HFF-Myc (cell line): ENCODE measurements at regions not wholly inside any gene's neighbourhood (a gene's known extent, or its start where the extent isn't known, plus 50 kb on each side); places are given as distances from the start of the nearest gene placed in this dataset.

Experiments
- DNase-seq: peaks from one replicate; pipeline ENCODE4 v3.0.0-alpha.2; 2011; ENCODE audit warnings: low read depth; ENCODE audit errors: extremely low read depth
- H3K4me3 ChIP-seq: replicated peaks from 2 replicates; pipeline ENCODE4 v1.5.1; 2011; ENCODE audit warnings: low read depth, mild to moderate bottlenecking, control low read depth, low read length
- CTCF ChIP-seq: IDR thresholded peaks from 2 replicates; pipeline ENCODE4 v1.5.1; 2012; ENCODE audit warnings: mild to moderate bottlenecking, low read depth, low read length, control low read depth; ENCODE audit errors: missing control alignments

DNA sequence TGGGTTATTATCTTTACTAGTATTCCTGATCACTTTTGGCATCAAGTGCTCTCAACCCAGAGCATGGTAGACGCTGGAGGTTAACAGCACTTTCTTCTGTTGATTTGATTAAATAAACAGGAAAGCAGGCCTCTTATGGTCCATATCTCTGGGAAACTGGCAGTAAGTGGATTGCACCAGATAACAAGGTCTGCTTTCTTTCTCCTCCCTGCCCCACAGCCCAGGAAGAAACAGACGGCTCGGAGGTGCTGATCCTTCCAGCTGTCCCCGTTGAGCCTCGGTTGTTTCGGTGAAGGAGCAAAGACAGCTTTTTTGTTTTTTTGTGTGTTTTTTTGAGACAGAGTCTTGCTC, 100.8 kb upstream of the KCTD1 start:
- no peak for TF ChIP-seq CTCF
- no peak for DNase-seq
- H3K4me3 ChIP-seq, result no peak overlapping the region

DNA sequence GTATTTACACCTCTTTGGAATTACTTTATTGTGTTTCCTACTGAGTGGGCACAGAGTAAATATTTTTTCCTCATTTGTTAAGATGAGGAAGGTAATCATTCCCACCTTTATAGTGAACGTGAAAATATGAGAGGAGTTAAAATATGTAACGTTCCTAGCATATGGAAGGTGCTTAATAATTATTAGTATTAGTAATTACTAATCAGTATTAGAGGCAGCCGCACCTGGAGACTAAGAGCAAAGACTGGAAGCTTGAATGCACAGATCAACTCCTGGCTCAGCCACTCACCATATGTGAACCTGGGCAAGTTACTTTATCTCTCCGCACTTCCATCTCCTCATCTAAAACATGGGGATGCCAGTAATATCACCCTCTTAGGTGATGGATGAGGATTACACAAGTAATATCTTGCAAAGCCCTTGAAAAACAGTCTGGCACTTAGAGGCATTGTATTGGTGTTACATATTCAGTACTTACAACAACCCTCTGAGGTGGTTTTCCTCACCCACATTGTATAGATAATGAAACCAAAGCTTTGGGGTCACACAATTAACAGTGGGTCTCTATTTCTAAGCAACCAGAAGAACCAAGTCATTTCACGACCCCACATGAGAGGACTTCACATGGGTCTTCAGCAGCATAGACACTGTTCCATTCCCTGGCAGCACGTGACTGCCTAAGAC, 100.3 kb upstream of the KCTD1 start:
- no peak overlapping the region for H3K4me3 ChIP-seq
- no peak for TF ChIP-seq CTCF
- no peak for DNase-seq

DNA sequence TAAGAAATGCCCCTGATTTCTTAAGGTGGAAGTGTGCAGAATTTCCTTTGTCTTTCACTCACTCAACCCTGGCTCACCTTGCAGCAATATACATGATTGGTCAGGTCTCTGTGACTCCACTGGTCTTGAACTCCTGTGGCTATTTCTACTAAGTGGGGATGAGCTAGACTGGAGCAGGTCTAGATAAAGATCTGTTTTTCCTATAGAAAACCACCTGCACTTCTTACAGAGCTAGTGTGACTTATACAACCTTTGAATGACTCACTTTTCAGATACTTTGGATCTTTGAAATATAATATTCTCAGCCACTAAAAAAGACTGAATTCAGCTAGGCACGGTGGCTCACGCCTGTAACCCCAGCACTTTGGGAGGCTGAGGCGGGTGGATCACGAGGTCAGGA, 98.5 kb upstream of the KCTD1 start:
- TF ChIP-seq CTCF, result no peak
- no peak for DNase-seq
- H3K4me3 ChIP-seq, result no peak overlapping the region

DNA sequence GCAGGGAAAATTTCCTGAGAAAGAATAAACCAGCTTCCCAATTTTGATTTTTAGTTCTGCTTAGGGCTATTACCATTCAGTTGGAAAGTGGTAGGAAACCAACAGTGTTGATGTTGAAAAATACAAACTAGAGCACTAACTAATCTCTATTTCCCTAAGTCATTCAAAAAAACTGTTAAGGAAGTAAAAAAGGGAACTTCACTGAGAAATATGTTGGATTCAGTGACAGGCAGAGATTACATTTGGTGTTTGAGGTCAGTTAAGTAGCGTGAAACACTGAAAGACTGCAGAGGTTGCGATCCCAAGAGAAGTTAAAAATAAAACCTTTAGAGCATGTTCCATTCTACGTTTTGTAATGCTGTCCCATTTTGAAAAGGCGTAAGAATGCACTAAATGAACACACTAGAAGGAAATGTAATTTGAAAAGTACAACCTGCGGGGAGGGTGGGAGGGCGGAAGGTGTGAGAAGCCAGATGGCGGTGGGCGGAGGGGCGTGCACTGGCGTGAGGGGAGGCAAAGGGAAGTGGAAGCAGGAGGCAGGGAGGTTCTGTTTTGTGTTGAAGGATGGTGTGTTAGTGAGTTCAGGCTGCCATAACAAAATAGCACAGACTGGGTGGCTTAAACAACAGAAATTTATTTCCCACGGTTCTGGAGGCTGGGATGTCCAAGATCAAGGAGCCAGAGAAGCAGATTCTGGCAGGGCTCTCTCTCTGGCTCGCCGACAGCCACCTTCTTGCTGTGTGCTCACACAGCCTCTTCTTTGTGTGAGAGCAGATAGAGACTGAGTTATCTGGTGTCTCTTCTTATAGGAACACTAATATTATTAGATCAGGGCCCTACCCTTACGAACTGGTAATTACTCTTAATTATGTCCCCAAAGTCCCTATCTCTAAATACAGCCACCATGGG, 94.3 kb upstream of the KCTD1 start:
- no peak for TF ChIP-seq CTCF
- no peak for DNase-seq
- H3K4me3 ChIP-seq, result no peak overlapping the region

DNA sequence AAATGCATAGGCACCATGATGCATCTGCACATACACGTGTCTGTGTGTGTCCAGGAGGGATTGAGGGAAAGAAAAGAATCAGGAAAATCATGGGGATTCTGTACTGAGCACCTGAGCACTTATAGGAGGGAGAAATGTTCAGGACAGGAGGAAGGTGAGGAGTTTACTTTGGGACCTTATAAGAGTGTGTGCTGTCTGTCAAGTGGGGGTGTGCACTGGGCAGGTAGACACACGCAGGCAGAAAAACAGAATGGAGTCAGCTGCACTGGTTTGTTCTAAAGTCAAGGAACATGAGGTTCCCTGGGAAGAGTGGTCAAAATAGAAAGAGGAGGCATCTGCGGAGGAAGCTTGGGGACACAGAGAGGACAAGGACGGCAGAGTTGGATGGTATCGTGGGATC, 92.2 kb upstream of the KCTD1 start:
- no peak for TF ChIP-seq CTCF
- no peak for DNase-seq
- no peak overlapping the region for H3K4me3 ChIP-seq

DNA sequence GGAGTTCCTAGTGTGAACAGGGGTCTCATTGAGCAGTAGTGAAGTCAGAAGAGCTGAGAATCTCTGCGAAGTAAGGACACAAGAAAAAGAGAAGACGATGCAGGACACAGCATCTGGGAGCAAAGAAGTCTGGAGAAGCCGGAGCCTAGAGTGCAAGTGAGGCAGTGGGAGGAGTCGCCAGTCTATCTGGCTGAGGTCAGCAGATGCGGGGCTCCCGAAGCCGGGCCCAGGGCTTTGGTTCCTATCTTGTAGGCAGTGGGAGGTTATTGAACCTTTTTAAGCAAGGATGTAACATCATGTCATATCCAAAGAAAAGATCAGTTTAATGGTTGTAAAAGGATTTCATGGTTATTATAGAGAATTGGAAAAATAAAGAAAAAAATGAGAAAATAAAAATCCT, 90.8 kb upstream of the KCTD1 start:
- no peak for TF ChIP-seq CTCF
- no peak for DNase-seq
- no peak overlapping the region for H3K4me3 ChIP-seq

DNA sequence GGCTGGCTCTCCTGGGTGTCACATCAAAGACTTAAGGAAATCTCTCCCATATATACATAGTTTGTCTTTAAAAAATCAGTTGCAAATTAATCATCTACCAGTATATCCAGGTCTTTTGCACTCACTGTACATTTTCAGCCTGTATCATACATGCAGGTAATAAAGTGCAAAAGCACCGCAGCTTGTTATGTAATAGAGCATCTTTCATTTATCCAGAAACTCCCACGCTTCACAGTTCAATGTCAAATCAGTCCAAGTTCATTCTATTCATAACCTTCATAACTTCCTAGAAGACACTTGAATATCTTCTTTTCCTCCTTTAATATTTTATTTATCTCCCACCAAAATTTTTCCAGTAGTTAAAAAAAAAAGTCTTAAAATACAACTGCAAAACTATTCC, 89.6 kb upstream of the KCTD1 start:
- H3K4me3 ChIP-seq, result no peak overlapping the region

More for the DNA sequence above, 89.6 kb upstream of the KCTD1 start:
- TF ChIP-seq CTCF, result no peak
- no peak for DNase-seq
